ENCODE measurements at regions not wholly inside any gene's neighbourhood (a gene's known extent, or its start where the extent isn't known, plus 50 kb on each side); places are given as distances from the start of the nearest gene placed in this dataset.

DNA sequence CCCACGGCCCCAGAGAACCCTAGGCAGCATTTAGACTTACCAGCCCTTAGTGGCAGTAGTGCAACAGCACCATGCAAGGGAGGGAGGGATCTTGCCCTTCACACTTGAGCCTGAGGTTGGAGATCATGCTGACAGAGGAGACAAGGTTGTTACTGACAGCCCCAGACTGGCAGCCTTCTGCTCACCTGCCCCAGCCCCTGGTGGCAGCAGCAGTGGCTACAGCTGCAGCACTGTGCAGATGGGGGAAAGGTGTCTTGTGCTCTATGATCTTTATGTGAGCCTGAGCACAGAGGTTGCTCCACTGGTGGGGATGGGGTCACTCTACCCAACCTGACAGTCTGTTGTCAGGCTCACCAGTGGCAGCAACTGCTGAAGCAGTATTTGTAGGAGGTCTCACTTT, 501.2 kb upstream of the LRRTM4 start:
- TF ChIP-seq, protein P1, sequence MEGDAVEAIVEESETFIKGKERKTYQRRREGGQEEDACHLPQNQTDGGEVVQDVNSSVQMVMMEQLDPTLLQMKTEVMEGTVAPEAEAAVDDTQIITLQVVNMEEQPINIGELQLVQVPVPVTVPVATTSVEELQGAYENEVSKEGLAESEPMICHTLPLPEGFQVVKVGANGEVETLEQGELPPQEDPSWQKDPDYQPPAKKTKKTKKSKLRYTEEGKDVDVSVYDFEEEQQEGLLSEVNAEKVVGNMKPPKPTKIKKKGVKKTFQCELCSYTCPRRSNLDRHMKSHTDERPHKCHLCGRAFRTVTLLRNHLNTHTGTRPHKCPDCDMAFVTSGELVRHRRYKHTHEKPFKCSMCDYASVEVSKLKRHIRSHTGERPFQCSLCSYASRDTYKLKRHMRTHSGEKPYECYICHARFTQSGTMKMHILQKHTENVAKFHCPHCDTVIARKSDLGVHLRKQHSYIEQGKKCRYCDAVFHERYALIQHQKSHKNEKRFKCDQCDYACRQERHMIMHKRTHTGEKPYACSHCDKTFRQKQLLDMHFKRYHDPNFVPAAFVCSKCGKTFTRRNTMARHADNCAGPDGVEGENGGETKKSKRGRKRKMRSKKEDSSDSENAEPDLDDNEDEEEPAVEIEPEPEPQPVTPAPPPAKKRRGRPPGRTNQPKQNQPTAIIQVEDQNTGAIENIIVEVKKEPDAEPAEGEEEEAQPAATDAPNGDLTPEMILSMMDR (conservative IDR thresholded peaks at IDR 0.05; ENCODE audit: low read length), result no peak
- no peak for TF ChIP-seq EZH2phosphoT487 (IDR thresholded peaks at IDR 0.05; ENCODE audit: borderline replicate concordance)

Measured in Loucy (cell line).